OCI-LY3 (cell line): ENCODE measurements at regions not wholly inside any gene's neighbourhood (a gene's known extent, or its start where the extent isn't known, plus 50 kb on each side); places are given as distances from the start of the nearest gene placed in this dataset.

Experiments used
- CTCF ChIP-seq: fragments of 200-600, 300-600 bp; sonication (generic); IDR thresholded peaks from 2 replicates; pipeline ENCODE4 v1.5.1; 2014; ENCODE audit warnings: antibody characterized with exemption, low read length, low read depth
- EZH2phosphoT487 ChIP-seq: fragments of 200-600 bp; shearing (Covaris generic); IDR thresholded peaks from 2 replicates; pipeline ENCODE4 v1.6.1; 2018; ENCODE audit warnings: antibody characterized with exemption, mixed run types, low read depth

- TF ChIP-seq CTCF (no peak), EZH2phosphoT487 (no peak)
These were observed 80.7 kb upstream of the FOXF1 start for GRCh38 chr16:86429663-86430062.
